IMR-90 (cell line): ENCODE measurements at regions not wholly inside any gene's neighbourhood (a gene's known extent, or its start where the extent isn't known, plus 50 kb on each side); places are given as distances from the start of the nearest gene placed in this dataset.

Experiments used
- ATAC-seq: fragments of 200-7000 bp; cut with Tn5 transposase; 2 replicates; pipeline ENCODE4 v1.9.1; 2020; ENCODE audit warnings: low read depth, mild to moderate bottlenecking, moderate library complexity
- BruUV-seq: library from RNA; stranded (reverse); fragments of 400-500 nt; replicated peaks from 2 replicates; lab custom pipeline; 2021; lab: Mats Ljungman, UMichigan
- CTCF ChIA-PET: fragments of 300-600 bp; formaldehyde crosslinking; extraction: SDS; loops from one replicate; lab custom pipeline; 2021; ENCODE audit warnings: antibody characterized with exemption; lab: Yijun Ruan, JAX
- POLR2A ChIA-PET: fragments of 300-600 bp; sonication (Branson Sonifier 250); formaldehyde crosslinking; loops from one replicate; lab custom pipeline; 2022; ENCODE audit warnings: antibody characterized with exemption; ENCODE audit not compliant: unreplicated experiment; lab: Charles Lee
- DNase-seq: peaks from one replicate; pipeline ENCODE4 v3.0.0; 2013
- H2AFZ ChIP-seq: replicated peaks from 2 replicates; pipeline ENCODE3; 2013; ENCODE audit warnings: low read length, mild to moderate bottlenecking; ENCODE audit not compliant: poor library complexity
- H2AK5ac ChIP-seq: 2 replicates; pipeline ENCODE4 v1.6.1; 2013; ENCODE audit warnings: low read depth, low read length, inconsistent platforms
- H2AK9ac ChIP-seq: replicated peaks from 2 replicates; pipeline ENCODE3; 2013; ENCODE audit warnings: mild to moderate bottlenecking, low read depth, low read length, moderate library complexity; ENCODE audit not compliant: poor library complexity
- H2BK120ac ChIP-seq: 2 replicates; pipeline ENCODE4 v1.6.1; 2013; ENCODE audit warnings: low read depth, low read length, inconsistent platforms
- H2BK15ac ChIP-seq: 3 replicates; pipeline ENCODE4 v1.6.1; 2013; ENCODE audit warnings: low read depth, low read length, inconsistent platforms
- H2BK20ac ChIP-seq: 2 replicates; pipeline ENCODE4 v1.6.1; 2013; ENCODE audit warnings: low read depth, mild to moderate bottlenecking, inconsistent platforms, low read length, moderate library complexity
- H2BK5ac ChIP-seq: 2 replicates; pipeline ENCODE4 v1.6.1; 2013; ENCODE audit warnings: mild to moderate bottlenecking, low read depth, low read length, inconsistent platforms; ENCODE audit not compliant: poor library complexity, severe bottlenecking
- H3K14ac ChIP-seq: replicated peaks from 2 replicates; pipeline ENCODE4 v1.6.1; 2013; ENCODE audit warnings: low read depth, low read length, inconsistent platforms
- H3K18ac ChIP-seq: 2 replicates; pipeline ENCODE4 v1.6.1; 2013; ENCODE audit warnings: low read depth, low read length, control low read depth
- H3K23ac ChIP-seq: 2 replicates; pipeline ENCODE4 v1.6.1; 2013; ENCODE audit warnings: low read depth, low read length, inconsistent platforms
- H3K27ac ChIP-seq: 2 replicates; pipeline ENCODE4 v1.5.1; 2013; ENCODE audit warnings: mild to moderate bottlenecking, control low read depth, low read length; ENCODE audit not compliant: insufficient read depth
- H3K27me3 ChIP-seq: 2 replicates; pipeline ENCODE4 v1.6.1; 2013; ENCODE audit warnings: low read length; ENCODE audit not compliant: control insufficient read depth, insufficient read depth
- H3K36me3 ChIP-seq: 2 replicates; pipeline ENCODE4 v1.6.1; 2013; ENCODE audit warnings: low read length, mixed read lengths; ENCODE audit not compliant: control insufficient read depth, insufficient read depth
- H3K4ac ChIP-seq: 2 replicates; pipeline ENCODE4 v1.6.1; 2013; ENCODE audit warnings: low read depth, low read length, inconsistent platforms
- H3K4me1 ChIP-seq: 2 replicates; pipeline ENCODE4 v1.6.1; 2013; ENCODE audit warnings: low read length, mixed read lengths; ENCODE audit not compliant: control insufficient read depth, insufficient read depth
- H3K4me2 ChIP-seq: 2 replicates; pipeline ENCODE4 v1.6.1; 2013; ENCODE audit warnings: low read depth, mild to moderate bottlenecking, control low read depth, low read length, moderate library complexity
- H3K4me3 ChIP-seq: 2 replicates; pipeline ENCODE4 v1.5.1; 2013; ENCODE audit warnings: low read depth, mild to moderate bottlenecking, control low read depth, low read length, moderate library complexity; ENCODE audit not compliant: insufficient read depth
- H3K56ac ChIP-seq: 2 replicates; pipeline ENCODE4 v1.6.1; 2013; ENCODE audit warnings: low read length, inconsistent platforms; ENCODE audit not compliant: insufficient read depth; ENCODE audit errors: extremely low read depth
- H3K79me1 ChIP-seq, 2 experiments: 2 replicates each; pipeline ENCODE4 v1.6.1; 2013; ENCODE audit warnings: low read length in 2 of 2, inconsistent platforms in 1 of 2, low read depth in 1 of 2
- H3K9ac ChIP-seq: 2 replicates; pipeline ENCODE4 v1.6.1; 2013; ENCODE audit warnings: low read depth, low read length, control low read depth
- H3K9me1 ChIP-seq: 2 replicates; pipeline ENCODE4 v1.6.1; 2013; ENCODE audit warnings: low read length, inconsistent platforms; ENCODE audit not compliant: insufficient read depth
- H3K9me3 ChIP-seq: 2 replicates; pipeline ENCODE4 v1.6.1; 2013; ENCODE audit warnings: low read length; ENCODE audit not compliant: control insufficient read depth, insufficient read depth
- H4K20me1 ChIP-seq: 2 replicates; pipeline ENCODE4 v1.6.1; 2013; ENCODE audit warnings: low read length, inconsistent platforms; ENCODE audit not compliant: insufficient read depth
- H4K5ac ChIP-seq: 2 replicates; pipeline ENCODE4 v1.6.1; 2013; ENCODE audit warnings: mild to moderate bottlenecking, low read depth, low read length, control low read depth
- H4K8ac ChIP-seq, 2 experiments: 2 replicates each; pipeline ENCODE4 v1.6.1; 2013; ENCODE audit warnings: low read depth in 2 of 2, low read length in 2 of 2, control low read depth in 1 of 2, inconsistent platforms in 1 of 2
- H4K91ac ChIP-seq: 2 replicates; pipeline ENCODE4 v1.6.1; 2013; ENCODE audit warnings: low read depth, low read length, inconsistent platforms; ENCODE audit not compliant: insufficient read depth
- BHLHE40 ChIP-seq: fragments of 150-350 bp; IDR thresholded peaks from 2 replicates; pipeline ENCODE4 v1.6.1; 2016; ENCODE audit warnings: mild to moderate bottlenecking, low read depth, low read length
- CHD1 ChIP-seq: IDR thresholded peaks from 2 replicates; pipeline ENCODE4 v1.6.1; 2012; ENCODE audit warnings: low read depth, low read length, improper control_type of control experiment
- ELK1 ChIP-seq: fragments of 150-350 bp; IDR thresholded peaks from 2 replicates; pipeline ENCODE4 v1.6.1; 2016; ENCODE audit warnings: low read depth, mild to moderate bottlenecking, low read length, moderate library complexity, borderline replicate concordance
- FOS ChIP-seq: fragments of 150-350 bp; IDR thresholded peaks from 2 replicates; pipeline ENCODE4 v1.6.1; 2016; ENCODE audit warnings: low read depth, low read length
- MAFK ChIP-seq: IDR thresholded peaks from 2 replicates; pipeline ENCODE4 v1.6.1; 2012; ENCODE audit warnings: low read depth, low read length, improper control_type of control experiment
- NFE2L2 ChIP-seq: fragments of 150-350 bp; IDR thresholded peaks from 2 replicates; pipeline ENCODE4 v1.6.1; 2016; ENCODE audit warnings: low read depth, mild to moderate bottlenecking, low read length
- POLR2A ChIP-seq: IDR thresholded peaks from 2 replicates; pipeline ENCODE4 v1.6.1; 2012; ENCODE audit warnings: mild to moderate bottlenecking, low read depth, low read length
- RAD21 ChIP-seq: IDR thresholded peaks from 2 replicates; pipeline ENCODE4 v1.6.1; 2012; ENCODE audit warnings: low read length, improper control_type of control experiment
- WGBS, 2 experiments: methylation state at CpG; one replicate each; pipeline versions ENCODE4 v1.1.5 to v1.1.7; 2013; ENCODE audit warnings: missing lambda C conversion rate in 2 of 2; ENCODE audit not compliant: insufficient read length in 1 of 2; ENCODE audit errors: extremely low coverage in 2 of 2; 5-methylcytosine and 5-hydroxymethylcytosine counted together
- dilution Hi-C: fragments of 300-500 bp; cut with HindIII; formaldehyde crosslinking; loops from one replicate; pipeline ENCODE4 v1.14.3; 2018; ENCODE audit warnings: low sequenced_read_pairs; ENCODE audit not compliant: unreplicated experiment
- in situ Hi-C: fragments of 300-500 bp; cut with MboI; formaldehyde crosslinking; loops from 3 replicates; pipeline ENCODE4 v1.14.3; 2019; ENCODE audit warnings: low sequenced_read_pairs, inconsistent platforms, mixed read lengths
- intact Hi-C: fragments of 100-400 bp; cut with micrococcal nuclease; formaldehyde crosslinking; loops from 2 replicates; pipeline ENCODE4 v1.10.0; 2022

DNA sequence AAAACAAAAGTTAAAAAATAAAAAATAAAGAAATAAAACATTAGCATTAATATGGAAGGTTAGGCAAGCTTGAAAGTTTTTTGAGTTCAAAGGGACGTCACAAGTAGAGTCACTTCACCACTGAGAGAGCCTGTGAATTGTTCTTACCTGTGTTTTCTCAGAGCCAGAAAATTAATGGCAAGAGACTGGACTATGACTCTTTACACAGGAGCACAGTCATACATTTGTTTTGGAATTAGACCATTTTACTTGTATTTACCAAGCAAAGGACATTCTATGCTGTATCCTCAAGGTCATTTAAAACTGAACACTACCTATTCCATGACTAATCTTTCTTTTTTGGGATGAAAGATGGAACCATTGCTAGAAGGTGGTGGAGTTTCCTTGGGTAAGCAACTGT is 346.1 kb downstream of the FAM47B start:
- in situ Hi-C loops, result no loop called here

More for the DNA sequence above, 346.1 kb downstream of the FAM47B start:
- Histone ChIP-seq H3K18ac (no peak overlapping the region), H3K4me3 (no peak overlapping the region), H3K4me1 (no peaks in the 10 kb centered on the region), H3K4me2 (no peak overlapping the region), H2AFZ (no peak overlapping the region), H3K56ac (no peak overlapping the region), H3K27me3 (no peaks in the 10 kb centered on the region), H3K36me3 (no peaks in the 10 kb centered on the region), H2AK5ac (no peak overlapping the region), H2AK9ac (no peak overlapping the region), H2BK120ac (no peak overlapping the region), H4K8ac (no peak overlapping the region), H4K5ac (no peak overlapping the region), H4K91ac (no peak overlapping the region), H3K4ac (no peak overlapping the region), H2BK5ac (no peak overlapping the region), H3K79me1 (no peaks in the 10 kb centered on the region), H3K27ac (no peak overlapping the region), H4K20me1 (no peaks in the 10 kb centered on the region), H3K9me1 (no peaks in the 10 kb centered on the region), H2BK15ac (no peak overlapping the region), H3K14ac (no peak overlapping the region), H3K23ac (no peak overlapping the region), H3K9ac (no peak overlapping the region), H2BK20ac (no peak overlapping the region), H3K9me3 (no peaks in the 10 kb centered on the region)
- ChIA-PET POLR2A (no interaction called here), CTCF (no interaction called here)
- ATAC-seq, result no peak
- no TSS peak for BruUV-seq
- WGBS, 2 experiments, result no CpG with 5 or more reads among the region's 1 CpG
- intact Hi-C loops (no loop called here), dilution Hi-C loops (no loop called here)
- TF ChIP-seq CHD1 (no peak), ELK1 (no peak), NFE2L2 (no peak), RAD21 (no peak), BHLHE40 (no peak), MAFK (no peak), FOS (no peak), POLR2A (no peak)
- DNase-seq, result no peak
